Fibroblast of lung (primary cell): ENCODE measurements at regions not wholly inside any gene's neighbourhood (a gene's known extent, or its start where the extent isn't known, plus 50 kb on each side); places are given as distances from the start of the nearest gene placed in this dataset.

Source experiments
- DNase-seq, 2 donors: peaks; one replicate each; pipeline versions ENCODE4 v3.0.0 to v3.0.0-alpha.2; 2010; ENCODE audit warnings: low read depth in 2 of 2
- H2AFZ ChIP-seq: 2 replicates; pipeline ENCODE4 v1.5.1; 2012; ENCODE audit warnings: low read length, control low read depth, inconsistent platforms
- H3K27ac ChIP-seq: 2 replicates; pipeline ENCODE4 v1.5.1; 2011; ENCODE audit warnings: low read length, control low read depth; ENCODE audit not compliant: insufficient read depth
- H3K27me3 ChIP-seq: 2 replicates; pipeline ENCODE4 v1.5.1; 2011; ENCODE audit warnings: mild to moderate bottlenecking, low read length; ENCODE audit not compliant: control insufficient read depth, insufficient read depth
- H3K36me3 ChIP-seq: 2 replicates; pipeline ENCODE4 v1.5.1; 2011; ENCODE audit warnings: low read length; ENCODE audit not compliant: control insufficient read depth, insufficient read depth
- H3K4me1 ChIP-seq: 2 replicates; pipeline ENCODE4 v1.5.1; 2011; ENCODE audit warnings: low read length; ENCODE audit not compliant: control insufficient read depth, insufficient read depth; ENCODE audit errors: extremely low read depth
- H3K4me2 ChIP-seq: 2 replicates; pipeline ENCODE4 v1.5.1; 2011; ENCODE audit warnings: low read length, control low read depth; ENCODE audit not compliant: insufficient read depth; ENCODE audit errors: extremely low read depth
- H3K4me3 ChIP-seq, 4 experiments: fragments of 200-600 bp in 1 of 4; sonication (generic) in 1 of 4; replicated peaks in 1 of 4; 2 replicates each; pipeline ENCODE4 v1.5.1; 2011 to 2016; ENCODE audit warnings: low read length in 4 of 4, low read depth in 3 of 4, mild to moderate bottlenecking in 3 of 4, control low read depth in 2 of 4, inconsistent platforms in 1 of 4, mixed read lengths in 1 of 4; ENCODE audit not compliant: insufficient read depth in 1 of 4; ENCODE audit errors: control extremely low read depth in 1 of 4
- H3K79me2 ChIP-seq: 2 replicates; pipeline ENCODE4 v1.5.1; 2012; ENCODE audit warnings: mild to moderate bottlenecking, low read length, inconsistent platforms; ENCODE audit not compliant: control insufficient read depth, insufficient read depth
- H3K9ac ChIP-seq: 2 replicates; pipeline ENCODE4 v1.5.1; 2011; ENCODE audit warnings: mild to moderate bottlenecking, low read length, control low read depth; ENCODE audit not compliant: insufficient read depth
- H3K9me3 ChIP-seq: 2 replicates; pipeline ENCODE4 v1.5.1; 2012; ENCODE audit warnings: low read depth, low read length; ENCODE audit not compliant: control insufficient read depth, insufficient read depth
- H4K20me1 ChIP-seq: 2 replicates; pipeline ENCODE4 v1.5.1; 2011; ENCODE audit warnings: low read length; ENCODE audit not compliant: control insufficient read depth, insufficient read depth; ENCODE audit errors: extremely low read depth
- EZH2 ChIP-seq: IDR thresholded peaks from 2 replicates; pipeline ENCODE4 v1.5.1; 2012; ENCODE audit warnings: low read length, control low read depth, mild to moderate bottlenecking; ENCODE audit errors: missing control alignments
- TF ChIP-seq, protein P1 (sequence below), 2 donors: IDR thresholded peaks in 1 of 2; conservative IDR thresholded peaks in 1 of 2; 1 replicate in 1 of 2; 2 replicates in 1 of 2; pipeline ENCODE4 v1.5.1; 2011 to 2012; ENCODE audit warnings: low read length in 2 of 2, control low read depth in 1 of 2, inconsistent platforms in 1 of 2, low read depth in 1 of 2, mild to moderate bottlenecking in 1 of 2

DNA sequence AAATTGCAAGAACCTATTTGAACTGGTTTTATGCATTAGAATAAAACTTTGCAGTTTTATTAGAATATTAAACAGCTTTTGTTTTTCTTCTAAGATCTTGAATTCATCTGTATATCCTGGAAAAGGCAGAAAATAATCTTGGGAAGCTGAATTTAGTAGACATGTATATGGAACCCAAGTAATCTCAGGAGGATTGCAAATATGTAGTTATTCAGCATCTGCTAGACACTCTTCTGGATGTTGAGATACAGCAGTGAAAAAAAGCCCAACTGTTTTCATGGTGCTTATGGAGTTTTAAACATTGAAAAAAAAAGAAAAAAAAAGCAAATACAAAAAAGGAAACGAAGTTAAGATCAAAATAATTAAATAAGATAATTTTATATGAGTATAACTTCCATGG lies 922.2 kb upstream of the SEMA6A start:
- DNase-seq, result no peak
- Histone ChIP-seq H3K4me1 (no peaks in the 10 kb centered on the region), H3K79me2 (no peaks in the 10 kb centered on the region), H3K27ac (no peak overlapping the region), H3K9me3 (no peaks in the 10 kb centered on the region), H3K9ac (no peak overlapping the region), H3K4me3 (no peak overlapping the region), H4K20me1 (no peaks in the 10 kb centered on the region), H3K27me3 (no peaks in the 10 kb centered on the region), H3K4me2 (no peak overlapping the region), H3K36me3 (no peaks in the 10 kb centered on the region), H2AFZ (no peak overlapping the region)
- TF ChIP-seq EZH2, result no peak
- TF ChIP-seq, protein P1, sequence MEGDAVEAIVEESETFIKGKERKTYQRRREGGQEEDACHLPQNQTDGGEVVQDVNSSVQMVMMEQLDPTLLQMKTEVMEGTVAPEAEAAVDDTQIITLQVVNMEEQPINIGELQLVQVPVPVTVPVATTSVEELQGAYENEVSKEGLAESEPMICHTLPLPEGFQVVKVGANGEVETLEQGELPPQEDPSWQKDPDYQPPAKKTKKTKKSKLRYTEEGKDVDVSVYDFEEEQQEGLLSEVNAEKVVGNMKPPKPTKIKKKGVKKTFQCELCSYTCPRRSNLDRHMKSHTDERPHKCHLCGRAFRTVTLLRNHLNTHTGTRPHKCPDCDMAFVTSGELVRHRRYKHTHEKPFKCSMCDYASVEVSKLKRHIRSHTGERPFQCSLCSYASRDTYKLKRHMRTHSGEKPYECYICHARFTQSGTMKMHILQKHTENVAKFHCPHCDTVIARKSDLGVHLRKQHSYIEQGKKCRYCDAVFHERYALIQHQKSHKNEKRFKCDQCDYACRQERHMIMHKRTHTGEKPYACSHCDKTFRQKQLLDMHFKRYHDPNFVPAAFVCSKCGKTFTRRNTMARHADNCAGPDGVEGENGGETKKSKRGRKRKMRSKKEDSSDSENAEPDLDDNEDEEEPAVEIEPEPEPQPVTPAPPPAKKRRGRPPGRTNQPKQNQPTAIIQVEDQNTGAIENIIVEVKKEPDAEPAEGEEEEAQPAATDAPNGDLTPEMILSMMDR (conservative IDR thresholded peaks at IDR 0.05 in 1 of 2, IDR thresholded peaks at IDR 0.05 in 1 of 2; ENCODE audit: low read depth in 1 of 2, low read length in 2 of 2), result no peak

- H3K4me2 ChIP-seq, result no peak overlapping the region
- H3K4me3 ChIP-seq, result no peak overlapping the region
- H3K79me2 ChIP-seq, result no peaks in the 10 kb centered on the region
- H2AFZ ChIP-seq, result no peak overlapping the region
- no peak overlapping the region for H3K9ac ChIP-seq
- H3K27me3 ChIP-seq, result no peaks in the 10 kb centered on the region
- H3K27ac ChIP-seq, result no peak overlapping the region
- no peaks in the 10 kb centered on the region for H3K4me1 ChIP-seq
- DNase-seq, result peak in 1 of 2 donors; percentile 11
- TF ChIP-seq, protein P1 (conservative IDR thresholded peaks at IDR 0.05 in 1 of 2, IDR thresholded peaks at IDR 0.05 in 1 of 2; ENCODE audit: low read depth in 1 of 2, low read length in 2 of 2), result no peak
- TF ChIP-seq EZH2, result no peak
- no peaks in the 10 kb centered on the region for H3K9me3 ChIP-seq
- no peaks in the 10 kb centered on the region for H4K20me1 ChIP-seq
- no peaks in the 10 kb centered on the region for H3K36me3 ChIP-seq
These were observed 919.6 kb upstream of the SEMA6A start for GRCh38 chr5:117494188-117494587.

- DNase-seq, result no peak
- no peaks in the 10 kb centered on the region for H3K79me2 ChIP-seq
- no peaks in the 10 kb centered on the region for H3K27me3 ChIP-seq
- no peak overlapping the region for H3K27ac ChIP-seq
- H3K4me1 ChIP-seq, result no peaks in the 10 kb centered on the region
- no peak overlapping the region for H2AFZ ChIP-seq
- H3K4me3 ChIP-seq, result no peak overlapping the region
- no peak overlapping the region for H3K4me2 ChIP-seq
- TF ChIP-seq EZH2, result no peak
- TF ChIP-seq, protein P1 (conservative IDR thresholded peaks at IDR 0.05 in 1 of 2, IDR thresholded peaks at IDR 0.05 in 1 of 2; ENCODE audit: low read depth in 1 of 2, low read length in 2 of 2), result no peak
- no peak overlapping the region for H3K9ac ChIP-seq
- no peaks in the 10 kb centered on the region for H3K36me3 ChIP-seq
- no peaks in the 10 kb centered on the region for H3K9me3 ChIP-seq
- no peaks in the 10 kb centered on the region for H4K20me1 ChIP-seq
These were observed 914.4 kb upstream of the SEMA6A start for GRCh38 chr5:117488976-117489500.
